Keratinocyte (primary cell): ENCODE measurements at regions not wholly inside any gene's neighbourhood (a gene's known extent, or its start where the extent isn't known, plus 50 kb on each side); places are given as distances from the start of the nearest gene placed in this dataset.

Source experiments
- CTCF ChIP-seq, 3 experiments: IDR thresholded peaks in 1 of 3; conservative IDR thresholded peaks in 1 of 3; optimal IDR thresholded peaks in 1 of 3; 2 replicates in 2 of 3; 3 replicates in 1 of 3; pipeline versions ENCODE3 to v1.5.1; 2011; ENCODE audit warnings: low read length in 3 of 3, mild to moderate bottlenecking in 3 of 3, moderate library complexity in 2 of 3, control low read depth in 1 of 3, inconsistent platforms in 1 of 3; ENCODE audit not compliant: insufficient read depth in 2 of 3; ENCODE audit errors: extremely low read depth in 1 of 3
- EZH2 ChIP-seq: IDR thresholded peaks from one replicate; pipeline ENCODE4 v1.6.1; 2012; ENCODE audit warnings: inconsistent platforms, mild to moderate bottlenecking, low read length, moderate library complexity

GRCh38 chr1:69479734-69480133 is 88.0 kb upstream of the LRRC7 start:
- no peak for TF ChIP-seq CTCF (optimal IDR thresholded peaks at IDR 0.05 in 1 of 3, IDR thresholded peaks at IDR 0.05 in 1 of 3, conservative IDR thresholded peaks at IDR 0.05 in 1 of 3; ENCODE audit: extremely low read depth in 1 of 3, insufficient read depth in 2 of 3, low read length in 3 of 3)
- no peak for TF ChIP-seq EZH2
